ENCODE measurements at regions not wholly inside any gene's neighbourhood (a gene's known extent, or its start where the extent isn't known, plus 50 kb on each side); places are given as distances from the start of the nearest gene placed in this dataset.

DNA sequence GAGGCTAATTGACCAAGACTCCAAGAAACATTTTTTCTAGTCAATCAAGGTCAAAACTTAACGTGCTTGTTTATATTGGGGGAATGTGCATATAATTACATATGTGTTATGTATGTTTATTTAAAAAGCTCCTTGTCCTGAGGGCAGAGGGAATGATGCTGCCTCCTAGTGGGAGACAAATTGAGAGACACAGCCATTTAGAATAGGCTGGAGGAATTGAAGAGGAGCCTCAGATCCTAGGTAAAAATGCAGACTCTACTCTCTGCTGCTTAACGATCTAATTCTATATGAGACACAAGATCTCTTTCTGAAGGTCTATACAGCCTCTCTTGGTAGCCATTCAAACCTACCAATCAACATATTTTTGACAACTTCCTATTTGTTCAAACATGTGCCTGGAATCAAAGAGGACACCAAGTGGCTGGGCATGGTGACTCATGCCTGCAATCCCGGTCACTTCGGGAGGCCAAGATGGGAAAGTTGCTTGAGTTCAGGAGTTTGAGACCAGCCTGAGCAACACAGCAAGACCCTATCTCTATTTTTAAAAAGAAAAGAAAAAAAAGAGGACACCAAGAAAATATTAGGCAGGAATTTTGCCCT is 136.6 kb upstream of the ZNF648 start:
- TF ChIP-seq, protein P1, sequence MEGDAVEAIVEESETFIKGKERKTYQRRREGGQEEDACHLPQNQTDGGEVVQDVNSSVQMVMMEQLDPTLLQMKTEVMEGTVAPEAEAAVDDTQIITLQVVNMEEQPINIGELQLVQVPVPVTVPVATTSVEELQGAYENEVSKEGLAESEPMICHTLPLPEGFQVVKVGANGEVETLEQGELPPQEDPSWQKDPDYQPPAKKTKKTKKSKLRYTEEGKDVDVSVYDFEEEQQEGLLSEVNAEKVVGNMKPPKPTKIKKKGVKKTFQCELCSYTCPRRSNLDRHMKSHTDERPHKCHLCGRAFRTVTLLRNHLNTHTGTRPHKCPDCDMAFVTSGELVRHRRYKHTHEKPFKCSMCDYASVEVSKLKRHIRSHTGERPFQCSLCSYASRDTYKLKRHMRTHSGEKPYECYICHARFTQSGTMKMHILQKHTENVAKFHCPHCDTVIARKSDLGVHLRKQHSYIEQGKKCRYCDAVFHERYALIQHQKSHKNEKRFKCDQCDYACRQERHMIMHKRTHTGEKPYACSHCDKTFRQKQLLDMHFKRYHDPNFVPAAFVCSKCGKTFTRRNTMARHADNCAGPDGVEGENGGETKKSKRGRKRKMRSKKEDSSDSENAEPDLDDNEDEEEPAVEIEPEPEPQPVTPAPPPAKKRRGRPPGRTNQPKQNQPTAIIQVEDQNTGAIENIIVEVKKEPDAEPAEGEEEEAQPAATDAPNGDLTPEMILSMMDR (IDR thresholded peaks at IDR 0.05; ENCODE audit: unreplicated experiment in 3 of 3) = no peak
- Mint-ChIP-seq H3K4me1 (peaks cover 14% of the 10 kb centered on the region), H3K4me3 (no peak overlapping the region)

DNA sequence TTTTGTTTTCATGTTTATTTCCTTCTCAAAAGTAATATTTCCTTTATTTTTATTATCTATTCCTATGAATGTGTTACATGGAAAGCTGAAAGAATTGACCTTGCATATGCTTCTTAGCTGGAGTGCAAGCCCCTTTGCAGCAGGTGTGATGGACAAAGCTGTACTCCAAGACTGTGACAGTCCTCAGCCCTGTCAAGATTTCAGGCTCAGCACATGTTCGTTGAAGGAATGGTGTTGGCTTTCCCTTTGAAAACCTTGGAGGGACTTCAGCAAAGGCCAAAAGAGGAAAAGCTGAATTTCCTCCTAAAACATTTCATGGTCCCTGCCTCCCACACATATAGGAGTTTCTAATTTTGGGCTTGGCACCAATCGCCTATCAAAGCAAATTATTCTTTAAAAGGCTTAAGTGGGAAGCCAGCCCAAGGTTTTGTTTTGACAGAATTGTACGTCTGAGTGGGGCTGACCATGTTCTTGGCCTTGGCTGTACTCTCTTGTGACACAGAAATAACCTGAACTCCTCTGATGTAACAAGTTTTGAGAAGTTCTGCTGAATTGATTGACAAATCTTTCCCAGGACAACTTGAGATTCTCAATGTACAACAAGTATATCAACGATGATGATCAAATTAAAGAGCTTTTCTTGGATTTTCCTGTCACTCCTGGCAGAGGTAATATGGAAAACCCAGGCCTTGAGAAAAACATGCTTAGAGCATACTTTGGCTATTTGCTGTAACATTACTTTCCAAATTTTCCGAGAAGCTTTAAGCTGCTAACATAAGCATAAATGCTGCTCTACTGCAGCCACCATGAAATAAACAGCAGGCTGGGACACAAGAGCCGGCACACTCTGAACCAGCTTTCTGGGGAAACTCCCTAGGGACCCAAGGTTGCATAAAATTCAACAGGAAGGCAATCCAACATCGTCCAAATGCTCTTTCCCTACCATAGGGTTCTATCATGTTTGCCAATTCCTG is 135.7 kb upstream of the ZNF648 start:
- H3K4me3 Mint-ChIP-seq = no peak overlapping the region
- peaks cover 15% of the 10 kb centered on the region for H3K4me1 Mint-ChIP-seq
- H3K36me3 Mint-ChIP-seq (ENCODE audit: low read depth) = no peaks in the 10 kb centered on the region
- no peaks in the 10 kb centered on the region for H3K9me3 Mint-ChIP-seq
- TF ChIP-seq, protein P1 (IDR thresholded peaks at IDR 0.05; ENCODE audit: unreplicated experiment in 3 of 3) = no peak
- H3K27ac Mint-ChIP-seq = peak overlapping the region in 1 of 3 experiments; percentile 75
- H3K27me3 Mint-ChIP-seq (ENCODE audit: low read depth) = no peaks in the 10 kb centered on the region

More for the DNA sequence above, 136.6 kb upstream of the ZNF648 start:
- Mint-ChIP-seq H3K9me3 (no peaks in the 10 kb centered on the region), H3K27ac (peak overlapping the region in 1 of 3 experiments; percentile 75), H3K36me3 (ENCODE audit: low read depth) (no peaks in the 10 kb centered on the region), H3K27me3 (ENCODE audit: low read depth) (no peaks in the 10 kb centered on the region)

DNA sequence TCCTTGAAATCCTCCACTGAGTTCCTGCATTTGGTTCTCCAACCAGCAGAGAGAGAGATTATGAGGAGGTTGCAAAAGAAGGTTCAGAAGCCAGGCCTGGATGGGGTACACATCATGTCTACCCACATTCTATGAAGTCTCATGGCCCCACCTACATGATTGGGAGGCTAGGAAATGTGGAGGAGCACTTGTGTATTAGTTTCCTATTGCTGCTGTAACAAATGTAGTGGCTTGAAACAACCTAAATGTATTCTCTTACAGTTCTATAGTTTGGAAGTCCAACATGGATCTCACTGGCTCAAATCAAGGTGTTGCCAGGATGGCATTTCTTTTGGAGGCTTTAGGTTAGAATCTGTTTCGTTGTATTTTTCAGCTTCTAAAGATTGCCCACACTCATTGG is 134.2 kb upstream of the ZNF648 start:
- Mint-ChIP-seq H3K9me3 (no peaks in the 10 kb centered on the region), H3K36me3 (ENCODE audit: low read depth) (no peaks in the 10 kb centered on the region), H3K27ac (no peak overlapping the region), H3K27me3 (ENCODE audit: low read depth) (no peaks in the 10 kb centered on the region), H3K4me1 (peaks cover 24% of the 10 kb centered on the region), H3K4me3 (no peak overlapping the region)
- TF ChIP-seq, protein P1 (IDR thresholded peaks at IDR 0.05; ENCODE audit: unreplicated experiment in 3 of 3) = no peak

DNA sequence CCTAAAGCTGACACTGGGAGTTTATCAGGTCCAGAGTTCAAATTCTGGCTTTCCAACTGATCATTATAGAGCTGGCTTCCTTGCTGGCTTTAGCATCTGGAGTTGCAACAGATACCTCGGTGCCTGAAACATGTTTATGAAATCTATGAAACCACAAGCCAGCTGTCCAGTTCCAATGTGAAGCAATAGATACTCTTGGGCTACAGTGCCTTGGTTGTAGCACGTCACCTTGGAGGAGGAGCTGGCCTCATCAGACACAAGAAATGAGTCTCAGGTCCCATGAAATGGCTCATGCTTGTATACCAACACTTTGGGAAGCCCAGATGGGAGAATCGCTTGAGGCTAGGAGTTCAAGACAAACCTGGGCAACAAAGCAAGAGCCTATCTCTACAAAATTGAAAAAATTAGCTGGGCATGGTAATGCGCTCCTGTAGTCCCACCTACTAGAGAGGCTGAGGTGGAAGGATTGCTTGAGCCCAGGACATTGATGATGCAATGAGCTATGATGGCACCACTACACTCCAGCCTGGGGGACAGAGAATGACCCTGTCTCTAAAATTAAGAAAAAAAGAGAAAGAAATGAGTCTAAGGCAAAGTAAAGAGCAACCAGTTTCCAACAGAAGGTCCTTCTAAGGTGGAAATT is 132.5 kb upstream of the ZNF648 start:
- TF ChIP-seq, protein P1 (IDR thresholded peaks at IDR 0.05; ENCODE audit: unreplicated experiment in 3 of 3) = no peak

DNA sequence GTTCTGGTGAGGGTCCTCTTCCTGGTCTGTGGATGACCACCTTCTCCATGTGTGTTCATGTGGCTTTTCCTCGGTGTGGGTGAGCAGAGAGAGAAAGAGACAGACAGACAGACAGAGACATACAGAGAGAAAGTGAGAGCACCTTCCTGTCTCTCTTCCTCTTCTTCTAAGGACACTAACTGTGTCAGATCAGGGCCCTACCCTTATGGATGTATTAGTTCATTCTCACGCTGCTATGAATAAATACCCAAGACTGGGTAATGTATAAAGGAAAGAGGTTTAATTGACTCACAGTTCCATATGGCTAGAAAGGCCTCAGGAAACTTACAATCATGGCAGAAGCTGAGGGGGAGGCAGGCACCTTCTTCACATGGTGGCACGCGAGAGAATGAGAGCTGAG is 131.5 kb upstream of the ZNF648 start:
- Mint-ChIP-seq H3K36me3 (ENCODE audit: low read depth) (no peaks in the 10 kb centered on the region), H3K27me3 (ENCODE audit: low read depth) (no peaks in the 10 kb centered on the region), H3K27ac (no peak overlapping the region), H3K4me3 (no peak overlapping the region), H3K9me3 (no peaks in the 10 kb centered on the region), H3K4me1 (peaks cover 23% of the 10 kb centered on the region)
- TF ChIP-seq, protein P1 (IDR thresholded peaks at IDR 0.05; ENCODE audit: unreplicated experiment in 3 of 3) = no peak

More for the DNA sequence above, 132.5 kb upstream of the ZNF648 start:
- Mint-ChIP-seq H3K27me3 (ENCODE audit: low read depth) (no peaks in the 10 kb centered on the region), H3K36me3 (ENCODE audit: low read depth) (no peaks in the 10 kb centered on the region), H3K27ac (no peak overlapping the region), H3K4me3 (no peak overlapping the region), H3K4me1 (peaks cover 24% of the 10 kb centered on the region), H3K9me3 (no peaks in the 10 kb centered on the region)
